PC-9 (cell line): ENCODE measurements at regions not wholly inside any gene's neighbourhood (a gene's known extent, or its start where the extent isn't known, plus 50 kb on each side); places are given as distances from the start of the nearest gene placed in this dataset.

Experiments
- EZH2 ChIP-seq: fragments of 200-600 bp; sonication (generic); IDR thresholded peaks from 2 replicates; pipeline ENCODE4 v1.8.0; 2017; ENCODE audit warnings: antibody characterized with exemption, low read depth
- TF ChIP-seq, protein P1 (sequence below): fragments of 200-600 bp; sonication (generic); conservative IDR thresholded peaks from 2 replicates; pipeline ENCODE4 v1.6.1; 2017; ENCODE audit warnings: mixed run types, antibody characterized with exemption, mild to moderate bottlenecking, moderate library complexity

GRCh38 chr1:192896376-192896775 lies 87.5 kb downstream of the RGS2 start:
- TF ChIP-seq, protein P1, sequence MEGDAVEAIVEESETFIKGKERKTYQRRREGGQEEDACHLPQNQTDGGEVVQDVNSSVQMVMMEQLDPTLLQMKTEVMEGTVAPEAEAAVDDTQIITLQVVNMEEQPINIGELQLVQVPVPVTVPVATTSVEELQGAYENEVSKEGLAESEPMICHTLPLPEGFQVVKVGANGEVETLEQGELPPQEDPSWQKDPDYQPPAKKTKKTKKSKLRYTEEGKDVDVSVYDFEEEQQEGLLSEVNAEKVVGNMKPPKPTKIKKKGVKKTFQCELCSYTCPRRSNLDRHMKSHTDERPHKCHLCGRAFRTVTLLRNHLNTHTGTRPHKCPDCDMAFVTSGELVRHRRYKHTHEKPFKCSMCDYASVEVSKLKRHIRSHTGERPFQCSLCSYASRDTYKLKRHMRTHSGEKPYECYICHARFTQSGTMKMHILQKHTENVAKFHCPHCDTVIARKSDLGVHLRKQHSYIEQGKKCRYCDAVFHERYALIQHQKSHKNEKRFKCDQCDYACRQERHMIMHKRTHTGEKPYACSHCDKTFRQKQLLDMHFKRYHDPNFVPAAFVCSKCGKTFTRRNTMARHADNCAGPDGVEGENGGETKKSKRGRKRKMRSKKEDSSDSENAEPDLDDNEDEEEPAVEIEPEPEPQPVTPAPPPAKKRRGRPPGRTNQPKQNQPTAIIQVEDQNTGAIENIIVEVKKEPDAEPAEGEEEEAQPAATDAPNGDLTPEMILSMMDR = no peak
- TF ChIP-seq EZH2 = no peak
